ENCODE measurements at regions not wholly inside any gene's neighbourhood (a gene's known extent, or its start where the extent isn't known, plus 50 kb on each side); places are given as distances from the start of the nearest gene placed in this dataset.
"Not testable (repeated sequence)": the region's sequence is repeated elsewhere in the genome, so short reads cannot be mapped to it uniquely, and the experiment has no call there.

GRCh38 chr7:92913849-92914248, 77.5 kb upstream of the CDK6 start:
- no peak for DNase-seq

DNA sequence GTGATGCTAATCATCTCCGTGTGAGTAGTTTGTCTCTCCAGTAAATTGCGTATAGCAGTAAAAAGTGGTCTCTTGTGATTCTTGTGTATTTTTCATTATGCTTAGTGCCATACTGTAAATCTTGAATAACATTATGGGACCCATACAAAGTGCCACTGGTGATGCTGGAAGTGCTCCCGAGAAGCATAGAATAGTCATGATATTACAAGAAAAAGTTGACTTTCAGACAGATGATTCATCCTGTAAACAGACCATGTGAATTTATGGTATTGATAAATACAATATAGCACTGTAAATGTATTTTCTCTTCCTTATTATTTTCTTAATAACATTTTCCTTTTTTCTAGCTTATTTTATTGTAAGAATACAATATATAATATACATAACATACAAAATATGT, 74.6 kb upstream of the CDK6 start:
- DNase-seq: no peak

DNA sequence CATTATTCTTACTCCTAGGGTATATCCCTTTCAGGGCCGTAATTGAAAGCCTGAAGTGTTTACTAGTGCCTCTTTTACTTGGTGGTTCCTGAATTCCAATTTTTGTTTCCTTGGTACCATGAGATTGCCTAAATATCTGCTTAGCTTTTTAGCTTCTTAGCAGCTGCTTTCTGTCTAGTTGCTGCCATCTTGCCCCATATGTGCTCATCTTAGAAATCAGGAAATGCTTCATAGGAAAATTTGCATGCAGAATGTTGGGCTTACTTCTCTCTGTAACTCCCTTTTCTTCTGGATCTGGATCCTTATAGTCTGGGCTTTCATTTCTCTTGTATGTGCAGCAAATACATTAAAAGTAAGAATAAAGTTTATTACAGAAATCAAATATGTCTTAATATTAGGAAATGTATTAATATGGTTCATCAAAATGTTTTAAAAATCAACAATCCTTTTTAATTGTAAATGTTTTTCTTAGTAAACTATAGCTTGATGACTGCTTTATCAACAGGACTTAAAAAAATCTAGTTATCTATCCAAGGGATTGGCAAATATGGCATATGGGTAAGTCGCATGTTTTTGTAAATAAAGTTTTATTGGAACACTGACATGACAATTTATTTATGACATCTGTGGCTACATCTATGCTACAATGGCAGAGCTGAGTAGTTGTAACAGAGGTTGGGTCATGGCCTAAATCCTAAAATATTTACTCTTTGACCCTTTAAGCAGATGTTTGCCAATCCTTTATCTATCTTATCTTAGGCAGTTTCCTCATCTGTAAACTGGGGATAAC, 73.5 kb upstream of the CDK6 start:
- DNase-seq: no peak

GRCh38 chr7:92904244-92905131, 68.1 kb upstream of the CDK6 start:
- no peak for DNase-seq

DNA sequence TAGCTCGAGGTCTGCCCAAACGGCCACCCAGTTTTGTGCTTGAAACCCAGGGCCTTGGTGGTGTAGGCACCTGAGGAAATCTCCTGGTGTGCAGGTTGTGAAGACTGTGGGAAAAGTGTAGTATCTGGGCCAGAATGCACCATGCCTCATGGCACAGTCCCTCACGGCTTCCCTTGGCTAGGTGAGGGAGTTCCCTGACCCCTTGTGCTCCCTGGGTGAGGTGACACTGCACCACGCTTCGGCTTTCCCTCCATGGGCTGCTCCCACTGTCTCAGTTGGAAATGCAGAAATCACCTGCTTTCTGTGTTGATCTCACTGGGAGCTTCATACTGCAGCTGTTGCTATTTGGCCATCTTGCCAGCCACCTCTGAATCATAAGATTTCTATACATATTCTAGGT, 62.4 kb upstream of the CDK6 start:
- no peak for DNase-seq

DNA sequence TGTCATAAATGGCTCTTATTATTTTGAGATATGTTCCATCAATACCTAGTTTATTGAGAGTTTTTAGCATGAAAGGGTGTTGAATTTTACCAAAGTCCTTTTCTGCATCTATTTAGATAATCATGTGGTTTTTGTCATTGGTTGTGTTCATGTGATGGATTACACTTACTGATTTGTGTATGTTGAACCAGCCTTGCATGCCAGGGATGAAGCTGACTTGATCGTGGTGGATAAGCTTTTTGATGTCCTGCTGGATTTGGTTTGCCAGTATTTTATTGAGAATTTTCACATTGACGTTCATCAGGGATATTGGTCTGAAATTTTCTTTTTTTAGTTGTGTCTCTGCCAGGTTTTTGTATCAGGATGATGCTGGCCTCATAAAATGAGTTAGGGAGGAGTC, 58.5 kb upstream of the CDK6 start:
- not testable (repeated sequence) for DNase-seq

- DNase-seq: no peak
These were observed 52.7 kb upstream of the CDK6 start for GRCh38 chr7:92889081-92889480.

Data from retina (tissue), 1 donor.